ENCODE measurements at regions not wholly inside any gene's neighbourhood (a gene's known extent, or its start where the extent isn't known, plus 50 kb on each side); places are given as distances from the start of the nearest gene placed in this dataset.

- Histone ChIP-seq H3K79me2 (ENCODE audit: insufficient read depth, low read length) (no peaks in the 10 kb centered on the region), H3K27me3 (ENCODE audit: insufficient read depth, low read length) (no peaks in the 10 kb centered on the region), H3K9me2 (ENCODE audit: low read depth, low read length) (no peaks in the 10 kb centered on the region), H3K4me2 (ENCODE audit: low read length) (no peak overlapping the region), H4K20me1 (ENCODE audit: insufficient read depth, low read length) (no peaks in the 10 kb centered on the region), H2AFZ (ENCODE audit: low read length) (no peak overlapping the region), H3K4me1 (ENCODE audit: insufficient read depth, low read length, severe bottlenecking) (no peaks in the 10 kb centered on the region), H3F3A (ENCODE audit: insufficient read depth, low read length) (no peaks in the 10 kb centered on the region), H3K36me3 (ENCODE audit: insufficient read depth, low read length) (no peaks in the 10 kb centered on the region), H3K27ac (ENCODE audit: low read depth, low read length, poor library complexity, severe bottlenecking) (no peak overlapping the region), H3K9ac (ENCODE audit: low read length) (no peak overlapping the region), H3K9me3 (ENCODE audit: low read length) (no peaks in the 10 kb centered on the region), H3K4me3 (ENCODE audit: low read depth, low read length, poor library complexity, severe bottlenecking) (no peak overlapping the region)
- peak; percentile 30; the same call in 1 of the 2 replicates for TF ChIP-seq CTCF (IDR thresholded peaks at IDR 0.05; ENCODE audit: low read length)
- TF ChIP-seq EZH2 (IDR thresholded peaks at IDR 0.05; ENCODE audit: borderline replicate concordance, low read length) = no peak
Measured at GRCh38 chr6:139927236-139927635, 552.8 kb upstream of the CITED2 start.

- H3K27me3 ChIP-seq (ENCODE audit: insufficient read depth, low read length) = no peaks in the 10 kb centered on the region
- H3K9me3 ChIP-seq (ENCODE audit: low read length) = no peaks in the 10 kb centered on the region
- H3K79me2 ChIP-seq (ENCODE audit: insufficient read depth, low read length) = no peaks in the 10 kb centered on the region
- H3F3A ChIP-seq (ENCODE audit: insufficient read depth, low read length) = no peaks in the 10 kb centered on the region
- H3K9me2 ChIP-seq (ENCODE audit: low read depth, low read length) = no peaks in the 10 kb centered on the region
- TF ChIP-seq CTCF (IDR thresholded peaks at IDR 0.05; ENCODE audit: low read length) = no peak
- no peak for TF ChIP-seq EZH2 (IDR thresholded peaks at IDR 0.05; ENCODE audit: borderline replicate concordance, low read length)
- H3K27ac ChIP-seq (ENCODE audit: low read depth, low read length, poor library complexity, severe bottlenecking) = no peak overlapping the region
- no peak overlapping the region for H3K4me2 ChIP-seq (ENCODE audit: low read length)
- H2AFZ ChIP-seq (ENCODE audit: low read length) = no peak overlapping the region
- no peaks in the 10 kb centered on the region for H3K36me3 ChIP-seq (ENCODE audit: insufficient read depth, low read length)
- no peaks in the 10 kb centered on the region for H3K4me1 ChIP-seq (ENCODE audit: insufficient read depth, low read length, severe bottlenecking)
- no peaks in the 10 kb centered on the region for H4K20me1 ChIP-seq (ENCODE audit: insufficient read depth, low read length)
- H3K9ac ChIP-seq (ENCODE audit: low read length) = no peak overlapping the region
- H3K4me3 ChIP-seq (ENCODE audit: low read depth, low read length, poor library complexity, severe bottlenecking) = no peak overlapping the region
Measured at GRCh38 chr6:139926711-139927110, 552.3 kb upstream of the CITED2 start.

GRCh38 chr6:139925894-139926641, 551.6 kb upstream of the CITED2 start:
- H3K36me3 ChIP-seq (ENCODE audit: insufficient read depth, low read length) = no peaks in the 10 kb centered on the region
- H2AFZ ChIP-seq (ENCODE audit: low read length) = no peak overlapping the region
- no peaks in the 10 kb centered on the region for H3K9me3 ChIP-seq (ENCODE audit: low read length)
- TF ChIP-seq CTCF (IDR thresholded peaks at IDR 0.05; ENCODE audit: low read length) = no peak
- TF ChIP-seq EZH2 (IDR thresholded peaks at IDR 0.05; ENCODE audit: borderline replicate concordance, low read length) = no peak
- no peaks in the 10 kb centered on the region for H3K9me2 ChIP-seq (ENCODE audit: low read depth, low read length)
- no peak overlapping the region for H3K9ac ChIP-seq (ENCODE audit: low read length)
- no peaks in the 10 kb centered on the region for H3K27me3 ChIP-seq (ENCODE audit: insufficient read depth, low read length)
- H3K4me1 ChIP-seq (ENCODE audit: insufficient read depth, low read length, severe bottlenecking) = no peaks in the 10 kb centered on the region
- H3K79me2 ChIP-seq (ENCODE audit: insufficient read depth, low read length) = no peaks in the 10 kb centered on the region
- no peaks in the 10 kb centered on the region for H4K20me1 ChIP-seq (ENCODE audit: insufficient read depth, low read length)
- no peak overlapping the region for H3K4me3 ChIP-seq (ENCODE audit: low read depth, low read length, poor library complexity, severe bottlenecking)
- no peaks in the 10 kb centered on the region for H3F3A ChIP-seq (ENCODE audit: insufficient read depth, low read length)
- H3K27ac ChIP-seq (ENCODE audit: low read depth, low read length, poor library complexity, severe bottlenecking) = no peak overlapping the region
- no peak overlapping the region for H3K4me2 ChIP-seq (ENCODE audit: low read length)
